PFSK-1 (cell line): ENCODE measurements at regions not wholly inside any gene's neighbourhood (a gene's known extent, or its start where the extent isn't known, plus 50 kb on each side); places are given as distances from the start of the nearest gene placed in this dataset.

Experiments used
- FOXP2 ChIP-seq: optimal IDR thresholded peaks from 2 replicates; pipeline ENCODE3; 2011; ENCODE audit warnings: borderline replicate concordance, control low read depth, inconsistent platforms; ENCODE audit not compliant: insufficient read depth; ENCODE audit errors: extremely low read length, extremely low read depth
- POLR2AphosphoS5 ChIP-seq: IDR thresholded peaks from 2 replicates; pipeline ENCODE4 v1.6.1; 2012; ENCODE audit warnings: low read depth, mild to moderate bottlenecking, control low read depth, low read length, moderate library complexity
- SIN3A ChIP-seq: IDR thresholded peaks from 2 replicates; pipeline ENCODE4 v1.6.1; 2012; ENCODE audit warnings: mild to moderate bottlenecking, low read length, moderate library complexity, borderline replicate concordance; ENCODE audit not compliant: insufficient read depth
- TAF1 ChIP-seq: IDR thresholded peaks from 2 replicates; pipeline ENCODE4 v1.6.1; 2012; ENCODE audit warnings: low read length, control low read depth, borderline replicate concordance; ENCODE audit not compliant: insufficient read depth
- TF ChIP-seq, protein P1 (sequence below), 2 experiments: IDR thresholded peaks; 2 replicates each; pipeline versions ENCODE4 v1.6.1 to v1.8.0; 2011 to 2012; ENCODE audit warnings: low read depth in 2 of 2, low read length in 2 of 2, control low read depth in 1 of 2, inconsistent platforms in 1 of 2, mild to moderate bottlenecking in 1 of 2, moderate library complexity in 1 of 2; ENCODE audit not compliant: insufficient read depth in 1 of 2

DNA sequence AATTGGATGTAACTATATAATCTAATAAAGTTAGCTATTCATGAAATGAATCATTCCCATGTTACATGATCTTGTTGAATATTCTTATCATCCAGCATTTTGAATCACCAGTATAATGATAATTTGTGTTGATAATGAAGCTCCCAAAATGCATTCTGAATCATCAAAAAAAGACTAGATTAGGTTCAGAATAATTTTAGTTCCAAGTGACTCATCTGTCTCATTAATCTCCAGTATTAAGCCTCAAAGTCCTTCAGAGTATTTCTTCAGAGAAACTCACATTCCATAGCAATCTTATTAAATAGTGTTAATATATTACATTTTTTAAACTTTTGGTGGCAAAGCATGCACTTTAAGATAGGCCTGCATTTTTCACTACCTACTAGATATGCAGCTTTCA is 207.5 kb downstream of the SLITRK5 start:
- no peak for TF ChIP-seq POLR2AphosphoS5
- TF ChIP-seq TAF1: no peak
- TF ChIP-seq SIN3A: no peak
- TF ChIP-seq, protein P1, sequence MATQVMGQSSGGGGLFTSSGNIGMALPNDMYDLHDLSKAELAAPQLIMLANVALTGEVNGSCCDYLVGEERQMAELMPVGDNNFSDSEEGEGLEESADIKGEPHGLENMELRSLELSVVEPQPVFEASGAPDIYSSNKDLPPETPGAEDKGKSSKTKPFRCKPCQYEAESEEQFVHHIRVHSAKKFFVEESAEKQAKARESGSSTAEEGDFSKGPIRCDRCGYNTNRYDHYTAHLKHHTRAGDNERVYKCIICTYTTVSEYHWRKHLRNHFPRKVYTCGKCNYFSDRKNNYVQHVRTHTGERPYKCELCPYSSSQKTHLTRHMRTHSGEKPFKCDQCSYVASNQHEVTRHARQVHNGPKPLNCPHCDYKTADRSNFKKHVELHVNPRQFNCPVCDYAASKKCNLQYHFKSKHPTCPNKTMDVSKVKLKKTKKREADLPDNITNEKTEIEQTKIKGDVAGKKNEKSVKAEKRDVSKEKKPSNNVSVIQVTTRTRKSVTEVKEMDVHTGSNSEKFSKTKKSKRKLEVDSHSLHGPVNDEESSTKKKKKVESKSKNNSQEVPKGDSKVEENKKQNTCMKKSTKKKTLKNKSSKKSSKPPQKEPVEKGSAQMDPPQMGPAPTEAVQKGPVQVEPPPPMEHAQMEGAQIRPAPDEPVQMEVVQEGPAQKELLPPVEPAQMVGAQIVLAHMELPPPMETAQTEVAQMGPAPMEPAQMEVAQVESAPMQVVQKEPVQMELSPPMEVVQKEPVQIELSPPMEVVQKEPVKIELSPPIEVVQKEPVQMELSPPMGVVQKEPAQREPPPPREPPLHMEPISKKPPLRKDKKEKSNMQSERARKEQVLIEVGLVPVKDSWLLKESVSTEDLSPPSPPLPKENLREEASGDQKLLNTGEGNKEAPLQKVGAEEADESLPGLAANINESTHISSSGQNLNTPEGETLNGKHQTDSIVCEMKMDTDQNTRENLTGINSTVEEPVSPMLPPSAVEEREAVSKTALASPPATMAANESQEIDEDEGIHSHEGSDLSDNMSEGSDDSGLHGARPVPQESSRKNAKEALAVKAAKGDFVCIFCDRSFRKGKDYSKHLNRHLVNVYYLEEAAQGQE (IDR thresholded peaks at IDR 0.05; ENCODE audit: insufficient read depth in 1 of 2, low read depth in 2 of 2, low read length in 2 of 2): no peak
- TF ChIP-seq FOXP2: no peak
